A673 (cell line): ENCODE measurements at regions not wholly inside any gene's neighbourhood (a gene's known extent, or its start where the extent isn't known, plus 50 kb on each side); places are given as distances from the start of the nearest gene placed in this dataset.

ENCODE experiments used
- EZH2 ChIP-seq: fragments of 200-600 bp; sonication (generic); IDR thresholded peaks from 2 replicates; pipeline ENCODE4 v1.6.1; 2017; ENCODE audit warnings: borderline replicate concordance, low read depth, mild to moderate bottlenecking, mixed read lengths, antibody characterized with exemption, low read length; ENCODE audit not compliant: poor library complexity, severe bottlenecking
- TF ChIP-seq, protein P1 (sequence below): fragments of 300-800, 200-600 bp; sonication (generic); conservative IDR thresholded peaks from 2 replicates; pipeline ENCODE4 v1.5.1; 2017; ENCODE audit warnings: low read depth, mild to moderate bottlenecking, antibody characterized with exemption, low read length, moderate library complexity, mixed read lengths

DNA sequence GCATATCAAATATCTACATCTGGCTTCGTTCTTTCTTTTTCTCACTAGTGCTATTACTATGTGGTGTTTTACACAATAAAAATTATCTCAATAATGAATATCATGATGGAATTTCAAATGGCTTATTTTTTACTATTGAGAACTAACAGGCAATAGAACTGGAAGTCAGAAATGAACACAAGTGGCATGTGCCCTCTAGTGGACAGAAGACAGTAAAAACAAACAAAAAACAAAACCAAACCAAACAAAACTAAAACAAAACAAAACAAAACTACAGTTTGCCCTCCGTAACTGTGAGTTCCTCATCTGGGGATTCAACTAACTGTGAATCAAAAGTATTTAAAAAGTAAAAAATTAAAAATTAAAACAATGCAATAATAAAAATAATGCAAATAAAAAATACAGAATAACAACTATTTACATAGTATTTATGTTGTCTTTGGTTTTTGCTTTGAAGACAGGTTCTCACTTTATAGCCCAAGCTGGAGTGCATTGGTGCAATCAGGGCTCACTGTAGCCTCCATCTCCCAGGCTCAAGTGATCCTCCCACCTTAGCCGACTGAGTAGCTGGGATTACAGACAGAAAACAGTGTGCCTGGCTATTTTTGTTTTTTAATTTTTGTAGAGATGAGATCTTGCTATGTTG, 195.6 kb upstream of the TACR3 start:
- TF ChIP-seq, protein P1, sequence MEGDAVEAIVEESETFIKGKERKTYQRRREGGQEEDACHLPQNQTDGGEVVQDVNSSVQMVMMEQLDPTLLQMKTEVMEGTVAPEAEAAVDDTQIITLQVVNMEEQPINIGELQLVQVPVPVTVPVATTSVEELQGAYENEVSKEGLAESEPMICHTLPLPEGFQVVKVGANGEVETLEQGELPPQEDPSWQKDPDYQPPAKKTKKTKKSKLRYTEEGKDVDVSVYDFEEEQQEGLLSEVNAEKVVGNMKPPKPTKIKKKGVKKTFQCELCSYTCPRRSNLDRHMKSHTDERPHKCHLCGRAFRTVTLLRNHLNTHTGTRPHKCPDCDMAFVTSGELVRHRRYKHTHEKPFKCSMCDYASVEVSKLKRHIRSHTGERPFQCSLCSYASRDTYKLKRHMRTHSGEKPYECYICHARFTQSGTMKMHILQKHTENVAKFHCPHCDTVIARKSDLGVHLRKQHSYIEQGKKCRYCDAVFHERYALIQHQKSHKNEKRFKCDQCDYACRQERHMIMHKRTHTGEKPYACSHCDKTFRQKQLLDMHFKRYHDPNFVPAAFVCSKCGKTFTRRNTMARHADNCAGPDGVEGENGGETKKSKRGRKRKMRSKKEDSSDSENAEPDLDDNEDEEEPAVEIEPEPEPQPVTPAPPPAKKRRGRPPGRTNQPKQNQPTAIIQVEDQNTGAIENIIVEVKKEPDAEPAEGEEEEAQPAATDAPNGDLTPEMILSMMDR = peak; percentile 81
- TF ChIP-seq EZH2 = no peak
